ENCODE measurements at regions not wholly inside any gene's neighbourhood (a gene's known extent, or its start where the extent isn't known, plus 50 kb on each side); places are given as distances from the start of the nearest gene placed in this dataset.

- no peaks in the 10 kb centered on the region for H3K36me3 Mint-ChIP-seq
- no peaks in the 10 kb centered on the region for H3K36me3 ChIP-seq (ENCODE audit: insufficient read depth, low read length)
- H3K27me3 ChIP-seq (ENCODE audit: insufficient read depth, low read length) = no peaks in the 10 kb centered on the region
- ChIA-PET POLR2A (ENCODE audit: partially characterized antibody) (no interaction called here), CTCF (ENCODE audit: partially characterized antibody) (no interaction called here)
- H3K9me3 ChIP-seq (ENCODE audit: control insufficient read depth in 1 of 2, low read length in 2 of 2) = no peaks in the 10 kb centered on the region
- H3K9me3 Mint-ChIP-seq = peaks cover 0 to 2% (median 0%) of the 10 kb centered on the region in 8 donors
- H3K4me3 ChIP-seq (ENCODE audit: low read length in 2 of 2) = no peak overlapping the region
- H3K4me3 Mint-ChIP-seq = no peak overlapping the region
- no peak for DNase-seq
- no peaks in the 10 kb centered on the region for H3K27me3 Mint-ChIP-seq
- H3K27ac Mint-ChIP-seq = no peak overlapping the region
- no peaks in the 10 kb centered on the region for H3K4me1 Mint-ChIP-seq
- H3K4me1 ChIP-seq (ENCODE audit: insufficient read depth, low read length) = no peaks in the 10 kb centered on the region
- H3K27ac ChIP-seq (ENCODE audit: low read depth, low read length) = no peak overlapping the region
- intact Hi-C loops (cut with micrococcal nuclease) = no loop called here
Measured at GRCh38 chr4:155479835-155480234, 103.1 kb upstream of the MAP9 start.

- peaks cover 0 to 2% of the 10 kb centered on the region in 2 donors for H3K27me3 Mint-ChIP-seq
- H3K36me3 Mint-ChIP-seq = no peaks in the 10 kb centered on the region
- no peak overlapping the region for H3K27ac Mint-ChIP-seq
- Histone ChIP-seq H3K9me3 (ENCODE audit: control insufficient read depth in 1 of 2, low read length in 2 of 2) (no peaks in the 10 kb centered on the region), H3K27me3 (ENCODE audit: insufficient read depth, low read length) (no peaks in the 10 kb centered on the region), H3K27ac (ENCODE audit: low read depth, low read length) (no peak overlapping the region), H3K36me3 (ENCODE audit: insufficient read depth, low read length) (no peaks in the 10 kb centered on the region), H3K4me1 (ENCODE audit: insufficient read depth, low read length) (no peaks in the 10 kb centered on the region), H3K4me3 (ENCODE audit: low read length in 2 of 2) (no peak overlapping the region)
- no peak overlapping the region for H3K4me3 Mint-ChIP-seq
- DNase-seq = no peak
- H3K9me3 Mint-ChIP-seq = peaks cover 0 to 2% (median 0%) of the 10 kb centered on the region in 8 donors
- intact Hi-C loops (cut with micrococcal nuclease) = no loop called here
- ChIA-PET CTCF (ENCODE audit: partially characterized antibody) (no interaction called here), POLR2A (ENCODE audit: partially characterized antibody) (no interaction called here)
- no peaks in the 10 kb centered on the region for H3K4me1 Mint-ChIP-seq
Measured at GRCh38 chr4:155478336-155478835, 101.6 kb upstream of the MAP9 start.

- ChIA-PET POLR2A (ENCODE audit: partially characterized antibody) (no interaction called here), CTCF (ENCODE audit: partially characterized antibody) (no interaction called here)
- Mint-ChIP-seq H3K36me3 (no peaks in the 10 kb centered on the region), H3K27me3 (peaks cover 0 to 6% of the 10 kb centered on the region in 2 donors), H3K4me1 (no peaks in the 10 kb centered on the region), H3K4me3 (no peak overlapping the region), H3K9me3 (peaks cover 0 to 2% (median 0%) of the 10 kb centered on the region in 8 donors), H3K27ac (no peak overlapping the region)
- Histone ChIP-seq H3K27ac (ENCODE audit: low read depth, low read length) (no peak overlapping the region), H3K36me3 (ENCODE audit: insufficient read depth, low read length) (no peaks in the 10 kb centered on the region), H3K27me3 (ENCODE audit: insufficient read depth, low read length) (no peaks in the 10 kb centered on the region), H3K9me3 (ENCODE audit: control insufficient read depth in 1 of 2, low read length in 2 of 2) (no peaks in the 10 kb centered on the region), H3K4me1 (ENCODE audit: insufficient read depth, low read length) (no peaks in the 10 kb centered on the region), H3K4me3 (ENCODE audit: low read length in 2 of 2) (no peak overlapping the region)
- intact Hi-C loops (cut with micrococcal nuclease) = no loop called here
- no peak for DNase-seq
Measured at GRCh38 chr4:155474758-155475157, 98.0 kb upstream of the MAP9 start.

- no peaks in the 10 kb centered on the region for H3K36me3 ChIP-seq (ENCODE audit: insufficient read depth, low read length)
- no peaks in the 10 kb centered on the region for H3K27me3 ChIP-seq (ENCODE audit: insufficient read depth, low read length)
- Mint-ChIP-seq H3K27me3 (peaks cover 0 to 6% of the 10 kb centered on the region in 2 donors), H3K4me3 (no peak overlapping the region), H3K9me3 (peaks cover 0 to 2% (median 0%) of the 10 kb centered on the region in 8 donors), H3K36me3 (no peaks in the 10 kb centered on the region), H3K27ac (no peak overlapping the region), H3K4me1 (no peaks in the 10 kb centered on the region)
- DNase-seq = no peak
- no peaks in the 10 kb centered on the region for H3K4me1 ChIP-seq (ENCODE audit: insufficient read depth, low read length)
- CTCF ChIA-PET (ENCODE audit: partially characterized antibody) = no interaction called here
- H3K4me3 ChIP-seq (ENCODE audit: low read length in 2 of 2) = no peak overlapping the region
- H3K27ac ChIP-seq (ENCODE audit: low read depth, low read length) = no peak overlapping the region
- intact Hi-C loops (cut with micrococcal nuclease) = no loop called here
- no peaks in the 10 kb centered on the region for H3K9me3 ChIP-seq (ENCODE audit: control insufficient read depth in 1 of 2, low read length in 2 of 2)
- POLR2A ChIA-PET (ENCODE audit: partially characterized antibody) = no interaction called here
Measured at GRCh38 chr4:155473420-155474095, 96.8 kb upstream of the MAP9 start.

GRCh38 chr4:155468282-155468681, 91.5 kb upstream of the MAP9 start:
- Histone ChIP-seq H3K27me3 (ENCODE audit: insufficient read depth, low read length) (no peaks in the 10 kb centered on the region), H3K4me1 (ENCODE audit: insufficient read depth, low read length) (no peaks in the 10 kb centered on the region), H3K36me3 (ENCODE audit: insufficient read depth, low read length) (no peaks in the 10 kb centered on the region), H3K9me3 (ENCODE audit: control insufficient read depth in 1 of 2, low read length in 2 of 2) (no peaks in the 10 kb centered on the region), H3K27ac (ENCODE audit: low read depth, low read length) (no peak overlapping the region), H3K4me3 (ENCODE audit: low read length in 2 of 2) (no peak overlapping the region)
- H3K4me3 Mint-ChIP-seq = no peak overlapping the region
- no peak for DNase-seq
- H3K9me3 Mint-ChIP-seq = peaks cover 0 to 2% (median 0%) of the 10 kb centered on the region in 8 donors
- no peak overlapping the region for H3K27ac Mint-ChIP-seq
- ChIA-PET CTCF (ENCODE audit: partially characterized antibody) (interaction anchor here (0.6 kb wide), 1 partner anchor 1264 kb away, joined by 3 read pairs; no protein-coding TSS in a partner anchor), POLR2A (ENCODE audit: partially characterized antibody) (no interaction called here)
- H3K36me3 Mint-ChIP-seq = no peaks in the 10 kb centered on the region
- intact Hi-C loops (cut with micrococcal nuclease) = no loop called here
- peaks cover 0 to 4% of the 10 kb centered on the region in 2 donors for H3K27me3 Mint-ChIP-seq
- H3K4me1 Mint-ChIP-seq = no peaks in the 10 kb centered on the region

GRCh38 chr4:155450676-155451075, 73.9 kb upstream of the MAP9 start:
- POLR2A ChIA-PET (ENCODE audit: partially characterized antibody) = no interaction called here
- Histone ChIP-seq H3K4me3 (ENCODE audit: low read length in 2 of 2) (no peak overlapping the region), H3K9me3 (ENCODE audit: control insufficient read depth in 1 of 2, low read length in 2 of 2) (no peaks in the 10 kb centered on the region), H3K36me3 (ENCODE audit: insufficient read depth, low read length) (no peaks in the 10 kb centered on the region), H3K27ac (ENCODE audit: low read depth, low read length) (no peak overlapping the region), H3K27me3 (ENCODE audit: insufficient read depth, low read length) (no peaks in the 10 kb centered on the region), H3K4me1 (ENCODE audit: insufficient read depth, low read length) (no peaks in the 10 kb centered on the region)
- Mint-ChIP-seq H3K4me3 (no peak overlapping the region), H3K36me3 (no peaks in the 10 kb centered on the region), H3K4me1 (no peaks in the 10 kb centered on the region), H3K27me3 (peaks cover 0 to 2% of the 10 kb centered on the region in 2 donors), H3K9me3 (no peaks in the 10 kb centered on the region), H3K27ac (no peak overlapping the region)
- intact Hi-C loops (cut with micrococcal nuclease) = no loop called here
- no peak for DNase-seq
- CTCF ChIA-PET (ENCODE audit: partially characterized antibody) = no interaction called here

DNA sequence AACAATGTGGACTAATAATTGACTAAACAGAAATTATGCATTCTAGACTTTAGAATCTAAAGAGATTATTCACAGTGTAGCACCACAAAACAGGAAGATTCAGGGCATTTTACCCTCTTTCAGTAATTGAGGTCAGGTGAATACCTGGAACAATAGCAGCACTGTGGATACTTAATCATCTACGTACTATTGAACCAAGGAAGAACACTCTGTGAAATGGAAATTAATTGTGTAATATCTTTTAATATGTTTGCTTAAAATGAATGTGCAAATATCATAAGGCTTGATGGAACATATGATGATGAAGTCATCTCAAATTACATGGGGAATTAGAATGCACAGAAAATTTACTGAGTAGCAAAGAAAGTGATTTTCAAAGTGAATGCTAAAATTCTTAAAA, 68.5 kb upstream of the MAP9 start:
- ChIA-PET POLR2A (ENCODE audit: partially characterized antibody) (no interaction called here), CTCF (ENCODE audit: partially characterized antibody) (no interaction called here)
- Mint-ChIP-seq H3K4me1 (no peaks in the 10 kb centered on the region), H3K4me3 (no peak overlapping the region), H3K27ac (no peak overlapping the region), H3K9me3 (no peaks in the 10 kb centered on the region), H3K36me3 (no peaks in the 10 kb centered on the region), H3K27me3 (peaks cover 9 to 10% of the 10 kb centered on the region in 2 donors)
- Histone ChIP-seq H3K4me3 (ENCODE audit: low read length in 2 of 2) (no peak overlapping the region), H3K36me3 (ENCODE audit: insufficient read depth, low read length) (no peaks in the 10 kb centered on the region), H3K9me3 (ENCODE audit: control insufficient read depth in 1 of 2, low read length in 2 of 2) (no peaks in the 10 kb centered on the region), H3K27me3 (ENCODE audit: insufficient read depth, low read length) (no peaks in the 10 kb centered on the region), H3K27ac (ENCODE audit: low read depth, low read length) (no peak overlapping the region), H3K4me1 (ENCODE audit: insufficient read depth, low read length) (no peaks in the 10 kb centered on the region)
- DNase-seq = no peak
- intact Hi-C loops (cut with micrococcal nuclease) = no loop called here

Data from CD4-positive, alpha-beta memory T cell (primary cell).